Ectodermal cell (in vitro differentiated cells): ENCODE measurements at regions not wholly inside any gene's neighbourhood (a gene's known extent, or its start where the extent isn't known, plus 50 kb on each side); places are given as distances from the start of the nearest gene placed in this dataset.
"Not testable (repeated sequence)": the region's sequence is repeated elsewhere in the genome, so short reads cannot be mapped to it uniquely, and the experiment has no call there.

ENCODE experiments used
- H3K27ac ChIP-seq: 2 replicates; pipeline ENCODE4 v1.7.0; 2013; ENCODE audit warnings: mild to moderate bottlenecking, low read depth, low read length; ENCODE audit not compliant: insufficient read depth, poor library complexity, severe bottlenecking
- H3K27me3 ChIP-seq: 2 replicates; pipeline ENCODE4 v1.7.0; 2013; ENCODE audit warnings: mild to moderate bottlenecking, low read length; ENCODE audit not compliant: insufficient read depth, control insufficient read depth, poor library complexity, severe bottlenecking
- H3K36me3 ChIP-seq: one replicate; pipeline ENCODE4 v1.7.0; 2013; ENCODE audit warnings: low read length; ENCODE audit not compliant: control insufficient read depth, insufficient read depth
- H3K4me1 ChIP-seq: one replicate; pipeline ENCODE4 v1.7.0; 2013; ENCODE audit warnings: low read length; ENCODE audit not compliant: control insufficient read depth, insufficient read depth
- H3K4me3 ChIP-seq: 2 replicates; pipeline ENCODE4 v1.7.0; 2013; ENCODE audit warnings: low read depth, low read length, control low read depth; ENCODE audit not compliant: insufficient read depth
- H3K9me3 ChIP-seq: 2 replicates; pipeline ENCODE4 v1.7.0; 2013; ENCODE audit warnings: mild to moderate bottlenecking, low read length, moderate library complexity; ENCODE audit not compliant: control insufficient read depth
- WGBS, 2 experiments: methylation state at CpG; one replicate each; pipeline ENCODE4 v1.1.7; 2013; ENCODE audit warnings: missing lambda C conversion rate in 2 of 2; 5-methylcytosine and 5-hydroxymethylcytosine counted together

GRCh38 chr2:83966946-83967345, 492.1 kb downstream of the SUCLG1 start:
- not testable (repeated sequence) for H3K27me3 ChIP-seq, H3K27ac ChIP-seq, H3K4me3 ChIP-seq, H3K9me3 ChIP-seq, H3K4me1 ChIP-seq, H3K36me3 ChIP-seq
- 80 to 100% methylated on average over 1 of the region's 3 CpGs for WGBS, 2 experiments

- WGBS, 2 experiments: 94 to 96% methylated on average over 7 of the region's 7 CpGs
- Histone ChIP-seq H3K4me3 (no peak overlapping the region), H3K27me3 (no peaks in the 10 kb centered on the region), H3K27ac (no peak overlapping the region), H3K36me3 (no peaks in the 10 kb centered on the region), H3K4me1 (no peaks in the 10 kb centered on the region), H3K9me3 (no peaks in the 10 kb centered on the region)
Observed at GRCh38 chr2:83961512-83961911, 497.6 kb downstream of the SUCLG1 start.

- Histone ChIP-seq H3K4me3 (no peak overlapping the region), H3K27me3 (no peaks in the 10 kb centered on the region), H3K9me3 (no peaks in the 10 kb centered on the region), H3K36me3 (no peaks in the 10 kb centered on the region), H3K4me1 (no peaks in the 10 kb centered on the region), H3K27ac (no peak overlapping the region)
- WGBS, 2 experiments: 95 to 100% methylated on average over 1 of the region's 1 CpG
Observed at GRCh38 chr2:83960371-83960770, 498.7 kb downstream of the SUCLG1 start.

- H3K4me3 ChIP-seq: no peak overlapping the region
- H3K27ac ChIP-seq: no peak overlapping the region
- H3K36me3 ChIP-seq: no peaks in the 10 kb centered on the region
- H3K4me1 ChIP-seq: no peaks in the 10 kb centered on the region
- 92 to 93% methylated on average over 1 to 2 of the region's 2 CpGs for WGBS, 2 experiments
- H3K27me3 ChIP-seq: no peaks in the 10 kb centered on the region
- H3K9me3 ChIP-seq: no peaks in the 10 kb centered on the region
Observed at GRCh38 chr2:83959266-83959665, 499.8 kb downstream of the SUCLG1 start.

- no peaks in the 10 kb centered on the region for H3K36me3 ChIP-seq
- H3K9me3 ChIP-seq: no peaks in the 10 kb centered on the region
- 92 to 96% methylated on average over 4 of the region's 4 CpGs for WGBS, 2 experiments
- H3K4me1 ChIP-seq: no peaks in the 10 kb centered on the region
- H3K4me3 ChIP-seq: no peak overlapping the region
- no peak overlapping the region for H3K27ac ChIP-seq
- H3K27me3 ChIP-seq: no peaks in the 10 kb centered on the region
Observed at GRCh38 chr2:83956991-83957390, 502.1 kb downstream of the SUCLG1 start.

- Histone ChIP-seq H3K9me3 (no peaks in the 10 kb centered on the region), H3K36me3 (no peaks in the 10 kb centered on the region), H3K4me3 (no peak overlapping the region), H3K4me1 (no peaks in the 10 kb centered on the region), H3K27me3 (no peaks in the 10 kb centered on the region), H3K27ac (no peak overlapping the region)
- WGBS, 2 experiments: 79 to 88% methylated on average over 1 of the region's 1 CpG
Observed at GRCh38 chr2:83953697-83954096, 505.4 kb downstream of the SUCLG1 start.

GRCh38 chr2:83951378-83951947, 507.6 kb downstream of the SUCLG1 start:
- Histone ChIP-seq H3K27ac (no peak overlapping the region), H3K27me3 (no peaks in the 10 kb centered on the region), H3K4me1 (no peaks in the 10 kb centered on the region), H3K4me3 (no peak overlapping the region), H3K36me3 (no peaks in the 10 kb centered on the region), H3K9me3 (no peaks in the 10 kb centered on the region)
- WGBS, 2 experiments: 94 to 97% methylated on average over 4 of the region's 4 CpGs

GRCh38 chr2:83949361-83949760, 509.7 kb downstream of the SUCLG1 start:
- H3K4me1 ChIP-seq: no peaks in the 10 kb centered on the region
- H3K27me3 ChIP-seq: no peaks in the 10 kb centered on the region
- no peaks in the 10 kb centered on the region for H3K9me3 ChIP-seq
- no peak overlapping the region for H3K4me3 ChIP-seq
- no peak overlapping the region for H3K27ac ChIP-seq
- H3K36me3 ChIP-seq: no peaks in the 10 kb centered on the region
- WGBS, 2 experiments: 95 to 100% methylated on average over 1 of the region's 1 CpG

GRCh38 chr2:83944191-83944590, 514.9 kb downstream of the SUCLG1 start:
- 42 to 67% methylated on average over 1 to 2 of the region's 3 CpGs for WGBS, 2 experiments
- Histone ChIP-seq H3K4me1 (no peaks in the 10 kb centered on the region), H3K27ac (no peak overlapping the region), H3K27me3 (no peaks in the 10 kb centered on the region), H3K9me3 (no peaks in the 10 kb centered on the region), H3K36me3 (no peaks in the 10 kb centered on the region), H3K4me3 (no peak overlapping the region)

GRCh38 chr2:83943265-83943664, 515.8 kb downstream of the SUCLG1 start:
- no peak overlapping the region for H3K27ac ChIP-seq
- no peaks in the 10 kb centered on the region for H3K9me3 ChIP-seq
- no peaks in the 10 kb centered on the region for H3K4me1 ChIP-seq
- H3K4me3 ChIP-seq: no peak overlapping the region
- no peaks in the 10 kb centered on the region for H3K36me3 ChIP-seq
- H3K27me3 ChIP-seq: no peaks in the 10 kb centered on the region
- 93% methylated on average over 3 of the region's 3 CpGs for WGBS, 2 experiments

- WGBS, 2 experiments: 93 to 96% methylated on average over 5 of the region's 5 CpGs
- H3K27me3 ChIP-seq: no peaks in the 10 kb centered on the region
- no peaks in the 10 kb centered on the region for H3K9me3 ChIP-seq
- H3K27ac ChIP-seq: no peak overlapping the region
- no peaks in the 10 kb centered on the region for H3K4me1 ChIP-seq
- H3K4me3 ChIP-seq: no peak overlapping the region
- H3K36me3 ChIP-seq: no peaks in the 10 kb centered on the region
Observed at GRCh38 chr2:83941886-83942285, 517.2 kb downstream of the SUCLG1 start.
